Testis (tissue), 2 donors: ENCODE measurements at regions not wholly inside any gene's neighbourhood (a gene's known extent, or its start where the extent isn't known, plus 50 kb on each side); places are given as distances from the start of the nearest gene placed in this dataset.

Source experiments
- DNase-seq: peaks from one replicate; pipeline ENCODE4 v3.0.0-alpha.2; 2019
- H3K27ac ChIP-seq, 2 donors: fragments of 200-600 bp; sonication (generic); one replicate each; pipeline ENCODE4 v1.5.1; 2019
- H3K27me3 ChIP-seq: fragments of 200-600 bp; sonication (generic); one replicate; pipeline ENCODE4 v1.5.1; 2019
- H3K36me3 ChIP-seq: fragments of 200-600 bp; sonication (generic); one replicate; pipeline ENCODE4 v1.5.1; 2017; ENCODE audit warnings: low read depth; ENCODE audit errors: missing control alignments
- H3K4me1 ChIP-seq: fragments of 200-600 bp; sonication (generic); one replicate; pipeline ENCODE4 v1.5.1; 2019
- H3K4me3 ChIP-seq, 2 donors: fragments of 200-600 bp; sonication (generic); one replicate each; pipeline ENCODE4 v1.5.1; 2017 to 2019
- H3K9me3 ChIP-seq: fragments of 200-600 bp; sonication (generic); one replicate; pipeline ENCODE4 v1.5.1; 2017
- CTCF ChIP-seq, 3 experiments: fragments of 450-650 bp in 2 of 3; fragments of 200-600 bp in 1 of 3; sonication (generic) in 1 of 3; IDR thresholded peaks; one replicate each; pipeline ENCODE4 v1.5.1; 2016 to 2019; ENCODE audit warnings: antibody characterized with exemption in 3 of 3, mild to moderate bottlenecking in 2 of 3, moderate library complexity in 1 of 3
- POLR2A ChIP-seq: fragments of 450-650 bp; IDR thresholded peaks from one replicate; pipeline ENCODE4 v1.6.1; 2017; ENCODE audit warnings: antibody characterized with exemption, mild to moderate bottlenecking, moderate library complexity
- WGBS, 2 donors: methylation state at CpG; one replicate each; pipeline ENCODE4 v1.1.5; 2018; 5-methylcytosine and 5-hydroxymethylcytosine counted together
- intact Hi-C: fragments of 100-400 bp; cut with DNase I; formaldehyde crosslinking; loops from one replicate; pipeline ENCODE4 v1.15.1; 2023; ENCODE audit warnings: low total_unique reads

- no peaks in the 10 kb centered on the region for H3K9me3 ChIP-seq
- H3K36me3 ChIP-seq = no peaks in the 10 kb centered on the region
- H3K4me1 ChIP-seq = no peaks in the 10 kb centered on the region
- TF ChIP-seq CTCF (IDR thresholded peaks at IDR 0.05) (no peak), POLR2A (no peak)
- no peak overlapping the region for H3K4me3 ChIP-seq
- intact Hi-C loops = no loop called here
- no peaks in the 10 kb centered on the region for H3K27me3 ChIP-seq
- no peak overlapping the region for H3K27ac ChIP-seq
- WGBS, 2 donors = 85 to 89% methylated on average over 3 of the region's 3 CpGs
- DNase-seq = no peak
These were observed 679.2 kb downstream of the NTRK3 start for GRCh38 chr15:87577336-87577735.

- H3K36me3 ChIP-seq = no peaks in the 10 kb centered on the region
- no peaks in the 10 kb centered on the region for H3K9me3 ChIP-seq
- WGBS, 2 donors = 66 to 85% methylated on average over 3 of the region's 3 CpGs
- no peak overlapping the region for H3K27ac ChIP-seq
- H3K27me3 ChIP-seq = no peaks in the 10 kb centered on the region
- H3K4me1 ChIP-seq = no peaks in the 10 kb centered on the region
- intact Hi-C loops = no loop called here
- no peak for TF ChIP-seq CTCF (IDR thresholded peaks at IDR 0.05)
- no peak for TF ChIP-seq POLR2A
- no peak for DNase-seq
- no peak overlapping the region for H3K4me3 ChIP-seq
These were observed 679.9 kb downstream of the NTRK3 start for GRCh38 chr15:87576486-87577176.

- WGBS, 2 donors = 93 to 95% methylated on average over 3 of the region's 3 CpGs
- Histone ChIP-seq H3K9me3 (no peaks in the 10 kb centered on the region), H3K27ac (no peak overlapping the region), H3K36me3 (no peaks in the 10 kb centered on the region), H3K27me3 (no peaks in the 10 kb centered on the region), H3K4me3 (no peak overlapping the region), H3K4me1 (no peaks in the 10 kb centered on the region)
- intact Hi-C loops = no loop called here
- no peak for DNase-seq
- TF ChIP-seq CTCF (IDR thresholded peaks at IDR 0.05) = no peak
- TF ChIP-seq POLR2A = no peak
These were observed 680.6 kb downstream of the NTRK3 start for GRCh38 chr15:87575896-87576473.

- Histone ChIP-seq H3K4me3 (no peak overlapping the region), H3K27ac (no peak overlapping the region), H3K9me3 (no peaks in the 10 kb centered on the region), H3K27me3 (no peaks in the 10 kb centered on the region), H3K36me3 (no peaks in the 10 kb centered on the region), H3K4me1 (no peaks in the 10 kb centered on the region)
- TF ChIP-seq CTCF (IDR thresholded peaks at IDR 0.05) (no peak), POLR2A (no peak)
- 72 to 74% methylated on average over 1 of the region's 1 CpG for WGBS, 2 donors
- intact Hi-C loops = no loop called here
- DNase-seq = no peak
These were observed 683.0 kb downstream of the NTRK3 start for GRCh38 chr15:87573534-87573933.

- 74 to 79% methylated on average over 5 to 6 of the region's 6 CpGs for WGBS, 2 donors
- TF ChIP-seq CTCF (IDR thresholded peaks at IDR 0.05) (no peak), POLR2A (no peak)
- H3K36me3 ChIP-seq = no peaks in the 10 kb centered on the region
- H3K4me3 ChIP-seq = no peak overlapping the region
- no peak for DNase-seq
- no peaks in the 10 kb centered on the region for H3K9me3 ChIP-seq
- H3K27ac ChIP-seq = no peak overlapping the region
- no peaks in the 10 kb centered on the region for H3K4me1 ChIP-seq
- H3K27me3 ChIP-seq = no peaks in the 10 kb centered on the region
- intact Hi-C loops = no loop called here
These were observed 683.5 kb downstream of the NTRK3 start for GRCh38 chr15:87573039-87573438.
